OCI-LY1 (cell line): ENCODE measurements at regions not wholly inside any gene's neighbourhood (a gene's known extent, or its start where the extent isn't known, plus 50 kb on each side); places are given as distances from the start of the nearest gene placed in this dataset.

Source experiments
- H2AFZ ChIP-seq: fragments of 200-600 bp; sonication (generic), shearing (Covaris generic); 2 replicates; pipeline ENCODE4 v1.6.0; 2014; ENCODE audit warnings: antibody characterized with exemption, mild to moderate bottlenecking, low read length
- H3F3A ChIP-seq: fragments of 200-600 bp; sonication (generic), shearing (Covaris generic); 2 replicates; pipeline ENCODE4 v1.6.0; 2014; ENCODE audit warnings: mild to moderate bottlenecking, antibody characterized with exemption, low read length, moderate library complexity; ENCODE audit not compliant: insufficient read depth
- H3K27ac ChIP-seq: fragments of 200-600 bp; sonication (generic); 2 replicates; pipeline ENCODE4 v1.5.1; 2014; ENCODE audit warnings: low read length, mixed run types, mild to moderate bottlenecking, low read depth; ENCODE audit not compliant: poor library complexity, severe bottlenecking
- H3K27me3 ChIP-seq: fragments of 200-600 bp; sonication (generic); 2 replicates; pipeline ENCODE4 v1.6.0; 2014; ENCODE audit warnings: antibody characterized with exemption, mild to moderate bottlenecking, low read length, moderate library complexity; ENCODE audit not compliant: insufficient read depth
- H3K36me3 ChIP-seq: fragments of 200-600 bp; sonication (generic); 2 replicates; pipeline ENCODE4 v1.6.1; 2014; ENCODE audit warnings: mild to moderate bottlenecking, antibody characterized with exemption, low read length, moderate library complexity, mixed read lengths; ENCODE audit not compliant: insufficient read depth
- H3K4me1 ChIP-seq: fragments of 200-600 bp; sonication (generic); 2 replicates; pipeline ENCODE4 v1.5.1; 2014; ENCODE audit warnings: mild to moderate bottlenecking, low read length, moderate library complexity; ENCODE audit not compliant: insufficient read depth, severe bottlenecking
- H3K4me2 ChIP-seq: fragments of 200-600 bp; sonication (generic), shearing (Covaris generic); 2 replicates; pipeline ENCODE4 v1.6.1; 2014; ENCODE audit warnings: low read length
- H3K4me3 ChIP-seq: fragments of 200-600 bp; sonication (generic); 2 replicates; pipeline ENCODE4 v1.5.1; 2014; ENCODE audit warnings: low read length, low read depth, mild to moderate bottlenecking, mixed read lengths; ENCODE audit not compliant: poor library complexity, severe bottlenecking
- H3K79me2 ChIP-seq: fragments of 200-600 bp; shearing (Covaris generic); 2 replicates; pipeline ENCODE4 v1.6.1; 2016; ENCODE audit warnings: mixed run types, low read length, mixed read lengths; ENCODE audit not compliant: insufficient read depth
- H3K9ac ChIP-seq: fragments of 200-600 bp; sonication (generic), shearing (Covaris generic); 2 replicates; pipeline ENCODE4 v1.6.1; 2014; ENCODE audit warnings: mild to moderate bottlenecking, low read length, mixed read lengths
- H3K9me2 ChIP-seq: fragments of 200-600 bp; sonication (generic), shearing (Covaris generic); 2 replicates; pipeline ENCODE4 v1.6.1; 2014; ENCODE audit warnings: low read depth, mild to moderate bottlenecking, low read length, mixed read lengths
- H3K9me3 ChIP-seq: fragments of 200-600 bp; shearing (Covaris generic); 2 replicates; pipeline ENCODE4 v1.6.1; 2014; ENCODE audit warnings: low read length, mixed read lengths
- H4K20me1 ChIP-seq: fragments of 200-600 bp; sonication (generic), shearing (Covaris generic); 2 replicates; pipeline ENCODE4 v1.6.0; 2016; ENCODE audit warnings: mild to moderate bottlenecking, low read length; ENCODE audit not compliant: insufficient read depth
- EZH2 ChIP-seq: fragments of 200-600 bp; sonication (generic), shearing (Covaris generic); IDR thresholded peaks from 2 replicates; pipeline ENCODE4 v1.8.0; 2017; ENCODE audit warnings: borderline replicate concordance, mixed run types, mild to moderate bottlenecking, antibody characterized with exemption, low read length, moderate library complexity, mixed read lengths
- TF ChIP-seq, protein P1 (sequence below): fragments of 200-600 bp; sonication (generic), shearing (Covaris generic); IDR thresholded peaks from 2 replicates; pipeline ENCODE4 v1.5.1; 2017; ENCODE audit warnings: mild to moderate bottlenecking, antibody characterized with exemption, low read length, moderate library complexity, mixed read lengths

DNA sequence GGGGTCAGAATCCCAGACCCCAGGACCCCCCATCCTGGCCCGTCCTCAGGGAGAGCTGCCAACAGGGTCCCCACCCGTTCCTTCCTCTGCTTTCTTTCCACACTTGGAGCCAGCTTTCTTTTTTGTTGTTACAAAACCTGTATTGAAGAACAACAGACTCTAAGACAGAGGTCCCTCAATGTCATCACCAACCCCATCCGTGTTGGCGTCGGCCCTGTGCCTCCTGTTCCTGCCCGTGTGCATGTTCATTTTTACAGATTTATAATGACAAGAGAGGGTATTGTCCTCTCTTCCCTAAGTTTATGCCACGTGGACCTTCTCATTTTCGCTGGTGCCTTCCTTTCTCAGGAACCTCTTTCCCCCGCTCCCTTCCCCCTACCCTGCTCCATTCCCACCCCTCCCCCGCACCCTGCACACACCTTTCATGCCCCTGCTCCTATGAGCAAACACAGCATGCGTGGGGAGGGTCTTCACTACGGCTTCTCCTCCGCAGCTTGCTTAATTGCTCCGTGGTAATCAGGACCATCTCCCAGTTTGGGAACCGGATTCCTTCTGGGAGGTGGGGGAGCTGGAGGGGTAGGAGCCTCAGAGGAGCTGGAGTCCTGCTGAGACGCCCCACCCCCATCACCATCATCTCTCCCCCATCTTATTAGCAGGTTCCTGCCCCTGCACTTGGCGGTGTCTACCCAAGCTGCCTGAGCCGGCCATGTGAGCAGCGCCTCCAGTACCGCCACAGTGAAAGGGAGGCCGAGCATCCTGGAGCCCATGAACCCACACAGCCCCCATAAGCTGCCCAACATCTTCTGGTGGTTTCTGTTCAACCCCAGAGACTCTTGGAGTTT, 88.0 kb upstream of the INSIG1 start:
- Histone ChIP-seq H3K4me3 (no peak overlapping the region), H3K36me3 (no peaks in the 10 kb centered on the region; the same call in 1 of the 2 replicates), H2AFZ (no peak overlapping the region), H3K27ac (peak overlapping the region; percentile 24), H3K9me2 (no peaks in the 10 kb centered on the region), H3K9ac (no peak overlapping the region), H3K4me2 (no peak overlapping the region), H3K9me3 (no peaks in the 10 kb centered on the region), H3F3A (no peaks in the 10 kb centered on the region), H3K27me3 (0 out of 2 replicates have a peak, but pooled peaks cover 6% of the 10 kb centered on the region), H3K4me1 (peaks cover 39% of the 10 kb centered on the region), H3K79me2 (no peaks in the 10 kb centered on the region), H4K20me1 (no peaks in the 10 kb centered on the region)
- TF ChIP-seq, protein P1, sequence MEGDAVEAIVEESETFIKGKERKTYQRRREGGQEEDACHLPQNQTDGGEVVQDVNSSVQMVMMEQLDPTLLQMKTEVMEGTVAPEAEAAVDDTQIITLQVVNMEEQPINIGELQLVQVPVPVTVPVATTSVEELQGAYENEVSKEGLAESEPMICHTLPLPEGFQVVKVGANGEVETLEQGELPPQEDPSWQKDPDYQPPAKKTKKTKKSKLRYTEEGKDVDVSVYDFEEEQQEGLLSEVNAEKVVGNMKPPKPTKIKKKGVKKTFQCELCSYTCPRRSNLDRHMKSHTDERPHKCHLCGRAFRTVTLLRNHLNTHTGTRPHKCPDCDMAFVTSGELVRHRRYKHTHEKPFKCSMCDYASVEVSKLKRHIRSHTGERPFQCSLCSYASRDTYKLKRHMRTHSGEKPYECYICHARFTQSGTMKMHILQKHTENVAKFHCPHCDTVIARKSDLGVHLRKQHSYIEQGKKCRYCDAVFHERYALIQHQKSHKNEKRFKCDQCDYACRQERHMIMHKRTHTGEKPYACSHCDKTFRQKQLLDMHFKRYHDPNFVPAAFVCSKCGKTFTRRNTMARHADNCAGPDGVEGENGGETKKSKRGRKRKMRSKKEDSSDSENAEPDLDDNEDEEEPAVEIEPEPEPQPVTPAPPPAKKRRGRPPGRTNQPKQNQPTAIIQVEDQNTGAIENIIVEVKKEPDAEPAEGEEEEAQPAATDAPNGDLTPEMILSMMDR, result no peak
- no peak for TF ChIP-seq EZH2

GRCh38 chr7:155210356-155210755, 87.3 kb upstream of the INSIG1 start:
- H3K4me1 ChIP-seq, result peaks cover 33% of the 10 kb centered on the region

DNA sequence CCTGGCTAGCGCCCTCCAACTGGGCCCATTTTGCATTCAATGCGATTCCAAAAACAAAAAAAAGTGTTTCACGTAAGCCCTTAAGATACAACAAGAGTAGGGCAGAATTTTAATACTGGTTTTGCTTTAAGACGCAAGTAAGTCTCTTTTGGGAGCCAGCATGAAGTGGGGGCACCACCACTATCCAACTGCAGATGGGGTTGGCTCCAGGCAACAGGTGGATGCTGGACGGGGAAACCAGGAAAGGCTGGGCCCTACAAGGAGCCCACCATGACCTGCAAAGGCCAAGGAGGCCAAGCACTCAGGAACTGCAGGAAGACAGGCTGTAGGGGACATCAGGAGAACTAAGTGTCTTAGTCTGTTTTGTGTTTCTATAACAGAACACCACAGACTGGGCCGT, 86.5 kb upstream of the INSIG1 start:
- H3K9me2 ChIP-seq, result no peaks in the 10 kb centered on the region
- no peak overlapping the region for H3K27ac ChIP-seq
- H2AFZ ChIP-seq, result no peak overlapping the region
- peaks cover 29% of the 10 kb centered on the region for H3K4me1 ChIP-seq
- no peak overlapping the region for H3K4me2 ChIP-seq
- TF ChIP-seq EZH2, result no peak
- TF ChIP-seq, protein P1, result no peak
- no peaks in the 10 kb centered on the region for H4K20me1 ChIP-seq
- H3K27me3 ChIP-seq, result 0 out of 2 replicates have a peak, but pooled peaks cover 6% of the 10 kb centered on the region
- H3K9me3 ChIP-seq, result no peaks in the 10 kb centered on the region
- no peaks in the 10 kb centered on the region; the same call in 1 of the 2 replicates for H3K36me3 ChIP-seq
- no peak overlapping the region for H3K4me3 ChIP-seq
- H3K79me2 ChIP-seq, result no peaks in the 10 kb centered on the region
- no peaks in the 10 kb centered on the region for H3F3A ChIP-seq
- no peak overlapping the region for H3K9ac ChIP-seq

More at GRCh38 chr7:155210356-155210755, 87.3 kb upstream of the INSIG1 start:
- Histone ChIP-seq H3K9me3 (no peaks in the 10 kb centered on the region), H3K79me2 (no peaks in the 10 kb centered on the region), H3K9me2 (no peaks in the 10 kb centered on the region), H3K9ac (no peak overlapping the region), H4K20me1 (no peaks in the 10 kb centered on the region), H3K27me3 (0 out of 2 replicates have a peak, but pooled peaks cover 6% of the 10 kb centered on the region), H3K27ac (no peak overlapping the region), H3F3A (no peaks in the 10 kb centered on the region), H2AFZ (no peak overlapping the region), H3K4me2 (no peak overlapping the region), H3K36me3 (no peaks in the 10 kb centered on the region; the same call in 1 of the 2 replicates), H3K4me3 (no peak overlapping the region)
- TF ChIP-seq EZH2, result no peak
- TF ChIP-seq, protein P1, result peak; percentile 22; the same call in 1 of the 2 replicates
